Prostate gland (tissue), 2 donors: ENCODE measurements at regions not wholly inside any gene's neighbourhood (a gene's known extent, or its start where the extent isn't known, plus 50 kb on each side); places are given as distances from the start of the nearest gene placed in this dataset.

Experiments used
- POLR2A ChIP-seq: fragments of 450-650 bp; IDR thresholded peaks from one replicate; pipeline ENCODE4 v1.6.1; 2016; ENCODE audit warnings: antibody characterized with exemption, mild to moderate bottlenecking
- POLR2AphosphoS5 ChIP-seq: sonication (generic); formaldehyde crosslinking; IDR thresholded peaks from one replicate; pipeline ENCODE4 v1.6.1; 2017; ENCODE audit warnings: antibody characterized with exemption
- TF ChIP-seq, protein P1 (sequence below), 4 experiments: fragments of 200-600 bp in 2 of 4; fragments of 450-650 bp in 2 of 4; sonication (generic) in 2 of 4; IDR thresholded peaks; 1 replicate in 3 of 4; 2 replicates in 1 of 4; pipeline ENCODE4 v1.5.1; 2016 to 2019; ENCODE audit warnings: antibody characterized with exemption in 4 of 4, mild to moderate bottlenecking in 2 of 4, moderate library complexity in 2 of 4

GRCh38 chr1:118503752-118504151 is 318.7 kb upstream of the SPAG17 start:
- TF ChIP-seq, protein P1, sequence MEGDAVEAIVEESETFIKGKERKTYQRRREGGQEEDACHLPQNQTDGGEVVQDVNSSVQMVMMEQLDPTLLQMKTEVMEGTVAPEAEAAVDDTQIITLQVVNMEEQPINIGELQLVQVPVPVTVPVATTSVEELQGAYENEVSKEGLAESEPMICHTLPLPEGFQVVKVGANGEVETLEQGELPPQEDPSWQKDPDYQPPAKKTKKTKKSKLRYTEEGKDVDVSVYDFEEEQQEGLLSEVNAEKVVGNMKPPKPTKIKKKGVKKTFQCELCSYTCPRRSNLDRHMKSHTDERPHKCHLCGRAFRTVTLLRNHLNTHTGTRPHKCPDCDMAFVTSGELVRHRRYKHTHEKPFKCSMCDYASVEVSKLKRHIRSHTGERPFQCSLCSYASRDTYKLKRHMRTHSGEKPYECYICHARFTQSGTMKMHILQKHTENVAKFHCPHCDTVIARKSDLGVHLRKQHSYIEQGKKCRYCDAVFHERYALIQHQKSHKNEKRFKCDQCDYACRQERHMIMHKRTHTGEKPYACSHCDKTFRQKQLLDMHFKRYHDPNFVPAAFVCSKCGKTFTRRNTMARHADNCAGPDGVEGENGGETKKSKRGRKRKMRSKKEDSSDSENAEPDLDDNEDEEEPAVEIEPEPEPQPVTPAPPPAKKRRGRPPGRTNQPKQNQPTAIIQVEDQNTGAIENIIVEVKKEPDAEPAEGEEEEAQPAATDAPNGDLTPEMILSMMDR (IDR thresholded peaks at IDR 0.05): no peak
- no peak for TF ChIP-seq POLR2AphosphoS5
- no peak for TF ChIP-seq POLR2A
